Liver (tissue), 3 donors: ENCODE measurements at regions not wholly inside any gene's neighbourhood (a gene's known extent, or its start where the extent isn't known, plus 50 kb on each side); places are given as distances from the start of the nearest gene placed in this dataset.
"Not testable (repeated sequence)": the region's sequence is repeated elsewhere in the genome, so short reads cannot be mapped to it uniquely, and the experiment has no call there.

Source experiments
- CTCF ChIP-seq: fragments of 150-350 bp; IDR thresholded peaks from 2 replicates; pipeline ENCODE4 v1.5.1; 2017; ENCODE audit warnings: improper control_type of control experiment, low read depth, low read length; ENCODE audit not compliant: missing input control
- HNF4G ChIP-seq: IDR thresholded peaks from 2 replicates; pipeline ENCODE4 v1.6.1; 2016; ENCODE audit warnings: antibody characterized with exemption
- JUND ChIP-seq, 2 donors: IDR thresholded peaks; 2 replicates each; pipeline ENCODE4 v1.6.1; 2016; ENCODE audit warnings: antibody characterized with exemption in 2 of 2
- MAX ChIP-seq: IDR thresholded peaks from 2 replicates; pipeline ENCODE4 v1.6.1; 2016; ENCODE audit warnings: antibody characterized with exemption
- RAD21 ChIP-seq, 2 donors: IDR thresholded peaks; 2 replicates each; pipeline ENCODE4 v1.6.1; 2016; ENCODE audit warnings: antibody characterized with exemption in 2 of 2, mild to moderate bottlenecking in 2 of 2
- REST ChIP-seq: IDR thresholded peaks from 2 replicates; pipeline ENCODE4 v1.6.1; 2016; ENCODE audit warnings: antibody characterized with exemption, mild to moderate bottlenecking
- SP1 ChIP-seq: IDR thresholded peaks from 2 replicates; pipeline ENCODE4 v1.6.1; 2018; ENCODE audit warnings: antibody characterized with exemption, mild to moderate bottlenecking
- TAF1 ChIP-seq: conservative IDR thresholded peaks from 2 replicates; pipeline ENCODE4 v1.6.1; 2016; ENCODE audit warnings: antibody characterized with exemption, mild to moderate bottlenecking
- YY1 ChIP-seq: IDR thresholded peaks from 2 replicates; pipeline ENCODE4 v1.6.1; 2016; ENCODE audit warnings: antibody characterized with exemption, mild to moderate bottlenecking
- ZBTB33 ChIP-seq: IDR thresholded peaks from 2 replicates; pipeline ENCODE4 v1.6.1; 2016; ENCODE audit warnings: antibody characterized with exemption
- donor health status: healthy.
- donor health status: healthy.

- TF ChIP-seq CTCF; YY1; REST; SP1; JUND (IDR thresholded peaks at IDR 0.05); TAF1; RAD21 (IDR thresholded peaks at IDR 0.05); HNF4G; ZBTB33; MAX: not testable (repeated sequence)
Measured at GRCh38 chr3:6498944-6499343, 362.0 kb upstream of the GRM7 start.
